GM12892 (cell line): ENCODE measurements at regions not wholly inside any gene's neighbourhood (a gene's known extent, or its start where the extent isn't known, plus 50 kb on each side); places are given as distances from the start of the nearest gene placed in this dataset.

Experiments used
- POLR2A ChIP-seq: IDR thresholded peaks from 2 replicates; pipeline ENCODE4 v1.6.1; 2011; ENCODE audit warnings: low read depth, low read length, control low read depth
- POLR2AphosphoS5 ChIP-seq: IDR thresholded peaks from 2 replicates; pipeline ENCODE4 v1.6.1; 2011; ENCODE audit warnings: low read depth, low read length, control low read depth
- TAF1 ChIP-seq: IDR thresholded peaks from 2 replicates; pipeline ENCODE4 v1.6.1; 2011; ENCODE audit warnings: low read depth, mild to moderate bottlenecking, control low read depth, low read length, borderline replicate concordance

- TF ChIP-seq POLR2AphosphoS5 (no peak), POLR2A (no peak), TAF1 (no peak)
These were observed 512.9 kb downstream of the UTRN start for GRCh38 chr6:144797881-144798589.
